KOPT-K1 (cell line): ENCODE measurements at regions not wholly inside any gene's neighbourhood (a gene's known extent, or its start where the extent isn't known, plus 50 kb on each side); places are given as distances from the start of the nearest gene placed in this dataset.
"Not testable (repeated sequence)": the region's sequence is repeated elsewhere in the genome, so short reads cannot be mapped to it uniquely, and the experiment has no call there.

Experiments
- H3K27ac ChIP-seq: fragments of 200-600 bp; sonication (generic); 2 replicates; pipeline ENCODE4 v1.5.1; 2016; ENCODE audit warnings: antibody characterized with exemption, mild to moderate bottlenecking, low read depth, low read length; ENCODE audit not compliant: poor library complexity, severe bottlenecking
- H3K36me3 ChIP-seq: fragments of 200-600 bp; sonication (generic); 2 replicates; pipeline ENCODE4 v1.5.1; 2017; ENCODE audit warnings: antibody characterized with exemption, mild to moderate bottlenecking, low read length, moderate library complexity; ENCODE audit not compliant: insufficient read depth
- H3K9me3 ChIP-seq: fragments of 200-600 bp; sonication (generic); 2 replicates; pipeline ENCODE4 v1.5.1; 2017; ENCODE audit warnings: antibody characterized with exemption, low read length, mild to moderate bottlenecking; ENCODE audit not compliant: insufficient read depth, poor library complexity, severe bottlenecking

GRCh38 chr1:187938092-187938491, 1109.3 kb downstream of the PLA2G4A start:
- no peak overlapping the region for H3K27ac ChIP-seq
- H3K36me3 ChIP-seq = no peaks in the 10 kb centered on the region
- no peaks in the 10 kb centered on the region for H3K9me3 ChIP-seq

GRCh38 chr1:187942986-187943385, 1114.2 kb downstream of the PLA2G4A start:
- H3K27ac ChIP-seq = no peak overlapping the region
- peaks cover 7% of the 10 kb centered on the region for H3K9me3 ChIP-seq
- no peaks in the 10 kb centered on the region for H3K36me3 ChIP-seq

GRCh38 chr1:187943606-187944403, 1115.1 kb downstream of the PLA2G4A start:
- Histone ChIP-seq H3K27ac (no peak overlapping the region), H3K9me3 (peaks cover 7% of the 10 kb centered on the region), H3K36me3 (no peaks in the 10 kb centered on the region)

- H3K36me3 ChIP-seq, H3K27ac ChIP-seq, H3K9me3 ChIP-seq: not testable (repeated sequence)
Observed at GRCh38 chr1:187946661-187947060, 1117.9 kb downstream of the PLA2G4A start.

- peaks cover 7% of the 10 kb centered on the region for H3K9me3 ChIP-seq
- no peak overlapping the region for H3K27ac ChIP-seq
- no peaks in the 10 kb centered on the region for H3K36me3 ChIP-seq
Observed at GRCh38 chr1:187947359-187947758, 1118.6 kb downstream of the PLA2G4A start.

DNA sequence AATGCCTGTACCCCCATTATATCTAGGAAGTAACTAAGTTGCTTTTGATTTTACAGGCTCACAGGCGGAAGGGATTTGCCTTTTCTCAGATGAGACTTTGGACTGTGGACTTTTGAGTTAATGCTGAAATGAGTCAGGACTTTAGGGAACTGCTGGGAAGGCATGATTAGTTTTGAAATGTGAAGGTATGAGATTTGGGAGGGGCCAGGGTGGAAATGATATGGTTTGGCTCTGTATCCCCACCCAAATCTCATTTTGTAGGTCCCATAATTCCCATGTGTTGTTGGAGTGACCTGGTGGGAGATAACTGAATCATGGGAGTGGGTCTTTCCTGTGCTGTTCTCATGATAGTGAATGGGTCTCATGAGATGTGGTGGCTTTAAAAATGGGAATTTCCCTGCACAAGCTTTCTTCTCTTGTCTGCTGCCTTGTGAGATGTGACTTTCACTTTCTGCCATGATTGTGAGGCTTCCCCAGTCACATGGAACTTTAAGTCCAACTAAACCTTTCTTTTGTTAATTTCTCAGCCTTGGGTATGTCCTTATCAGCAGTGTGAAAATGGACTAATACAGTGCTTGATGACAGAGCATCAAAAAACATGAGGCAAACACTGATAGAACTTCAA, 1119.5 kb downstream of the PLA2G4A start:
- peaks cover 7% of the 10 kb centered on the region for H3K9me3 ChIP-seq
- no peaks in the 10 kb centered on the region for H3K36me3 ChIP-seq
- no peak overlapping the region for H3K27ac ChIP-seq

DNA sequence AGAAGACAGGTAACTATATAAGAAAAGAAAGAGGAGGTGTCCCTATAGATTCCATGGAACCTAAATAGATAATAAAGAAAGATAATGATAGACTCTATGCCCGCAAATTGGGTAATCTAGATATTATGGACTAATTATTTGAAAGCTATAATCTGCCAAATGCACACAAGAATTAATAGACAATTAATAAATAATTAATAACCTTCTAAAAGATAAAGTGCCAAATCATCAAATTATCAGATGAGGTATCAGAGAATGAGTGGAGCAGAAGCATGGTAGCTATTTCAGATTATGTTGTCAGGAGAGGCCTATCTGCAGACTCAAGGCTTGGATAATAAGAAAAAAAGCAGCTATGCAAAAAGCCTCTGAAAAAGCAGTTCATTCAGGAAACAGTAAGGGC, 1120.8 kb downstream of the PLA2G4A start:
- Histone ChIP-seq H3K27ac (no peak overlapping the region), H3K9me3 (peaks cover 7% of the 10 kb centered on the region), H3K36me3 (no peaks in the 10 kb centered on the region)

- H3K9me3 ChIP-seq = peaks cover 2% of the 10 kb centered on the region
- H3K36me3 ChIP-seq = no peaks in the 10 kb centered on the region
- no peak overlapping the region for H3K27ac ChIP-seq
Observed at GRCh38 chr1:187951817-187952216, 1123.1 kb downstream of the PLA2G4A start.

DNA sequence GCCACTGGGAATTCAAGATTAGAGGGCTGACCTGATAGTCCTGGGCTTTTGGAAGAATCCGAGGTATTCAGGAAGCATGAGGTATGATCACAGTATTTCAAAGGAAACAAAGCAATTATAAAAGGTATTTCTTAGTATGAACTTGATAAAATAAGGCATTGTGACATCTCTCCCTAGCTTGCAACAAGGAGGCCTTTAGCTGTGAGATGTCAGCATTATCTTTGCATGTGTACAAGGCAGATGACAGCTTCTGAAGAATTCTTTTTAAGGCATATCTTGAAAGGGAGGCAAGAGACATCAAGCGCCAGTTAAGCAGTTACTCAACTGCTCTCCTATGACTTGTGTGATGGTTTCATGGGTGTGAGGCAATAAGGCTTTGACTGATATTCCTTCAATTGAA, 1123.7 kb downstream of the PLA2G4A start:
- H3K9me3 ChIP-seq = no peaks in the 10 kb centered on the region
- no peaks in the 10 kb centered on the region for H3K36me3 ChIP-seq
- no peak overlapping the region for H3K27ac ChIP-seq

DNA sequence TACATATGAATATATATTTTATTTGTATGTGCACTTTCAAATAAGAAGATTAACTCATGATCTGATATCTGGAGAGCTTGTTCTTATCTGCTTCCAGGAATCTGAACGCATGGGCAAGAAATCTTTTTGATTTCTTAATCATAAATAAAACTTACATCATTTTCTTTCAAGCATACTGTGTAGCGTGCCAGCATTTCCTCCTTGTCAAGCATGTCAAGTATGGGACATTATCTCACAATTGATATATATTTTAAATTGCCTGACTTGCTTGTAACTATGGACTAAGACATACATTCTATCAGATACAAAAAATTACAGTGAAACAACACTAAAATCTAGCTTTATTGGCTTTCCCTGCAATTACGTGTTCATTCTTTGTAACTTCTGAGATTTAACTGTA, 1128.2 kb downstream of the PLA2G4A start:
- Histone ChIP-seq H3K9me3 (no peaks in the 10 kb centered on the region), H3K36me3 (no peaks in the 10 kb centered on the region), H3K27ac (no peak overlapping the region)

DNA sequence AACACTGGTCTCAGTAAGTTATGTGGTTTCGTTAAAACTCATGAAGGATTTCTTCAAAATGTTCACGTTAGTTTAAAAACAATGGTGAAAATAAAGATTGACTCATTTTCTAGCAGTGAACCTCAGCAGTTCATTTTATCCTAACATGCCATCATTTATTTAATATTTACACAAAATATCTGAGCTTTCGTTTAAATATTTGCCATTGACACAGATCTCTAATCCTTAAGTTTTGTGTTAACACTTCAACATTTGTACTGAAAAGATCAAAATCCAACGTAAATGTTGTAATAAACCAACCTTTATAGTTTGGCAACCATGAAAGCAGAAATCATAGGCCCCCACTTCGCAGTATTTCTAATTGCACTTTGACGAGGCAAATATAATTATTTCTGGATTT, 1129.5 kb downstream of the PLA2G4A start:
- Histone ChIP-seq H3K36me3 (no peaks in the 10 kb centered on the region), H3K27ac (no peak overlapping the region), H3K9me3 (no peaks in the 10 kb centered on the region)

DNA sequence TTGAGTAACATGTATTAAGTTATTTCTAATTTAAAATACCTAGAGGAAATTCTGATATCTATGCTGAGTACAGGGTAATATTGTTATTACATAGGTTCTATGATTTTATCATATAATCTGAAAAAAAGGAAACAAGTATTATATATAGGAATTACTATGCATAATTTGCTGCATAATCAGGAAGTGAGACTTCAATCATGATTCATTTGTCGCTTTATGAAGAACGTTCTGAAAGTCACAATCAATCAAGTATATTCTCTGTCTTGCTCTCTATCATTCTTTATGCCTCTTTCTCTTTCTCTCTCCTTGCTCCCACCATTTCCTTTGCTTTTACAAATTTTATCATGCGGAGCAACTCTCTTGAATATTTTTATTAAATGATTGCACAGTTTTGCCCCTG, 1130.3 kb downstream of the PLA2G4A start:
- H3K9me3 ChIP-seq = no peaks in the 10 kb centered on the region
- H3K27ac ChIP-seq = no peak overlapping the region
- no peaks in the 10 kb centered on the region for H3K36me3 ChIP-seq

DNA sequence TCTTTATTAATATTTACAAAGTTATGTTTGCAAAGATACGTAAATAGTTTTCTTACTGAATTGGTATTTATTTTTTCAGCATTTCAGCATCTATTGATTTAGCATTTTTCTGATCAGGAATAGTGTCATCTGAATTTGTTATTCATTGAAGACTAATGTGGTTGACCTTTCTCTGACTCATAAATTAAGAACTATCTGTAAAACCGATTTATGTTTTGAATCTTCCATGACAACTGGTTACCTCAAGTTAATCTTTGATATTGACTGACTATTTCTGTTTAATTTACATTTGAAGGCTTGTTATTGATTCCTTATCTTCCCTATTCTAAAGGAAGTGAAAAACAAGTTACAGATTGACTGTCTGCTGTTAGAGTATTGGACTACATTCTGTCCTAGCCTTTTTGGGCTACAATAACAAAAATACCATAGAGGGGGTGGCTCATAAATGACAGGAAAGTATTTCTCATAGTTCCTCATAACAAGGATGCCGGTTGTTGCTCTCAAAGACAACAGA, 1131.4 kb downstream of the PLA2G4A start:
- Histone ChIP-seq H3K36me3 (no peaks in the 10 kb centered on the region), H3K27ac (no peak overlapping the region), H3K9me3 (no peaks in the 10 kb centered on the region)

- Histone ChIP-seq H3K27ac (no peak overlapping the region), H3K9me3 (no peaks in the 10 kb centered on the region), H3K36me3 (no peaks in the 10 kb centered on the region)
Observed at GRCh38 chr1:187961895-187962294, 1133.1 kb downstream of the PLA2G4A start.

GRCh38 chr1:187971851-187972250, 1143.1 kb downstream of the PLA2G4A start:
- Histone ChIP-seq H3K36me3 (no peaks in the 10 kb centered on the region), H3K27ac (no peak overlapping the region), H3K9me3 (no peaks in the 10 kb centered on the region)

DNA sequence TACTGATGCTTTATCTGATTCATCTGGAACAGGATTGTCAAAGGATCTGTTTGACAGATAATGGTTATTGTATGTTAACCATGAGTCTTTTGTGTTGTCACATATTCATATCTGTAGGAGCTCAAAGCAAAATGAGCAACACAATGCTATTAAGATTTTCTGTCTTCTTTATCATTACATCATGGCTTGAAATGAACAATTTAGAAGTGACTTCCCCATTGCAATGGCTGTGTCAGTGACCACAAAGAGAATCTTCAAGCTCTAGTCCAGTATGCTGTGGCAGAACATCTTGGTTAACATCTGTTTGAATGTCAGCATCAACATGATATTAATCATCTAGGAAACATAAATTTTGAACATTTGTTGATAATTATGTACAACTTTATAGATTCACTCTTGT, 1148.5 kb downstream of the PLA2G4A start:
- Histone ChIP-seq H3K9me3 (no peaks in the 10 kb centered on the region), H3K27ac (no peak overlapping the region), H3K36me3 (no peaks in the 10 kb centered on the region)
